Epithelial cell of proximal tubule (primary cell): ENCODE measurements at regions not wholly inside any gene's neighbourhood (a gene's known extent, or its start where the extent isn't known, plus 50 kb on each side); places are given as distances from the start of the nearest gene placed in this dataset.
A peak's percentile ranks its signal among the peaks of the same experiment; 100 is the strongest.

Experiments
- DNase-seq: peaks from one replicate; pipeline ENCODE4 v3.0.0-alpha.2; 2011; ENCODE audit warnings: low read depth
- H3K4me3 ChIP-seq: 2 replicates; pipeline ENCODE4 v1.5.1; 2011; ENCODE audit warnings: low read depth, mild to moderate bottlenecking, low read length
- CTCF ChIP-seq: conservative IDR thresholded peaks from 2 replicates; pipeline ENCODE4 v1.5.1; 2012; ENCODE audit warnings: low read depth, mild to moderate bottlenecking, low read length

- no peak for DNase-seq
- H3K4me3 ChIP-seq = no peak overlapping the region
- no peak for TF ChIP-seq CTCF
Observed at GRCh38 chr20:52890130-52890529, 82.0 kb upstream of the TSHZ2 start.

GRCh38 chr20:52889225-52889624 lies 82.9 kb upstream of the TSHZ2 start:
- no peak overlapping the region for H3K4me3 ChIP-seq
- TF ChIP-seq CTCF = no peak
- peak; percentile 3 for DNase-seq

GRCh38 chr20:52888096-52888495 lies 84.1 kb upstream of the TSHZ2 start:
- no peak for TF ChIP-seq CTCF
- H3K4me3 ChIP-seq = no peak overlapping the region
- no peak for DNase-seq

- TF ChIP-seq CTCF = no peak
- no peak for DNase-seq
Observed at GRCh38 chr20:52880997-52881396, 91.2 kb upstream of the TSHZ2 start.

GRCh38 chr20:52880259-52880658 lies 91.9 kb upstream of the TSHZ2 start:
- no peak for TF ChIP-seq CTCF

More at GRCh38 chr20:52880997-52881396, 91.2 kb upstream of the TSHZ2 start:
- no peak overlapping the region for H3K4me3 ChIP-seq

GRCh38 chr20:52874241-52874640 lies 97.9 kb upstream of the TSHZ2 start:
- TF ChIP-seq CTCF = no peak
- H3K4me3 ChIP-seq = no peak overlapping the region
- no peak for DNase-seq

More at GRCh38 chr20:52880259-52880658, 91.9 kb upstream of the TSHZ2 start:
- no peak overlapping the region for H3K4me3 ChIP-seq
- no peak for DNase-seq

- no peak for TF ChIP-seq CTCF
- no peak overlapping the region for H3K4me3 ChIP-seq
- no peak for DNase-seq
Observed at GRCh38 chr20:52869698-52870501, 102.3 kb upstream of the TSHZ2 start.
